ENCODE measurements at regions not wholly inside any gene's neighbourhood (a gene's known extent, or its start where the extent isn't known, plus 50 kb on each side); places are given as distances from the start of the nearest gene placed in this dataset.
"Not testable (repeated sequence)": the region's sequence is repeated elsewhere in the genome, so short reads cannot be mapped to it uniquely, and the experiment has no call there.

DNA sequence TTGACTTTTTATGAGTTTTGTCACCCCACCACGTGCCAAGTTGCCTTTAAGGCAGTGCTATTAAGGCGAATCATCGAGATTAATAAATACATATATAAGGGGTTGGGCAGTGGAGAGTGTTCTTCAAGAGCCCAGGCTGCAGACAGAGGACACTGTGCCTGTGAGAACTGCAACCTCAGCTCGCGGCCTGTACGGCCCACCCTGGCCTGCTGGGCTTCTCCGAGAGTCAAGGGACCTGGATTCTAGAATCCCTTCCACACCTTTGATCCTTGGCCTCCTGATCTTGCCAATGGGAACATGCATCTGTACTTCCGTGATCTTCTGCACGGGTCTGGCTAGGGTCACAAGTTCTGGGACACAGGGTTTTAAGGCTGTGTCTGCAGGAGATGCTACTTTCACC, 54.5 kb downstream of the IRX5 start:
- Histone ChIP-seq H3K36me3 (ENCODE audit: insufficient read depth, low read length) (no peaks in the 10 kb centered on the region), H3K9me3 (ENCODE audit: control insufficient read depth, insufficient read depth, low read length) (no peaks in the 10 kb centered on the region), H3K9ac (ENCODE audit: low read depth, low read length) (no peak overlapping the region), H3K4me1 (ENCODE audit: insufficient read depth, low read length) (no peaks in the 10 kb centered on the region; the same call in 1 of the 2 replicates)

DNA sequence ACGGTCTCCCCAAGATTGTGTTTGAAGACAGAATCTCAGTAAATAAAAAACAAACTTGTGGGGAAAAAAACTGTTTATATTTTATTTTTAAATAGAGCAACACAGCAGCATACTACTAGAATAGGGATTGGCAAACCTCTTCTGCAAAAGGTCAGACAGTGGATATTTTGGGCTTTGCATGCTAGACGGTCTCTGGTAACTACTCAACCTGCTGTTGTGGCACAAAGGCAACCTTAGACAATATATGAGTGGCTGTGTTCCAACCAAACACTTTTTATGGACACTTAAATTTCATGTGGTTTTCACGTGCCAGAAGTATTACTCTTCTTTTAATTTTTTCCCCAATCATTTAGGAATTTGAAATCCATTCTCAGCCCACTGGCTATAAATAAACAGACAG, 55.0 kb downstream of the IRX5 start:
- Histone ChIP-seq H3K4me1 (ENCODE audit: insufficient read depth, low read length) (no peaks in the 10 kb centered on the region; the same call in 1 of the 2 replicates), H3K9ac (ENCODE audit: low read depth, low read length) (no peak overlapping the region), H3K36me3 (ENCODE audit: insufficient read depth, low read length) (no peaks in the 10 kb centered on the region), H3K9me3 (ENCODE audit: control insufficient read depth, insufficient read depth, low read length) (no peaks in the 10 kb centered on the region)

DNA sequence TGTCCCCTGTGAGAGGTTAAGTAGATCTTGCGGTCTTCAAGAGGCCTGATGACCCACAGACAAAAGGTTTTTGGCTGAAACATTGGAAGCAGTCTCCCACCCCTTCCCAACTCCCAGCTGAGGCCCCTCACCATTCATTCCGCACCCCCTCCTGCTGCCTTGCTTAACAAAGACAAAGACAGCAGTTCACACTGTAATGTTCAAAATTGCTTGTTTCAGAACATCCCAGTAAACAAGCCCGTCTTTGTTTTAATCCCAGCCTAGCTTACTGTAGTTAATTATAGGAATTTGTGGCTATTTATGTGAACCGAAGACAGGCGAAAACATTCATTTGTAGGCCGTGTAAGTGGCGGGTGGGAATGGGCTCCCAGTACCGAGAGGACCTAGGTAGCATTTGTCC, 55.7 kb downstream of the IRX5 start:
- H3K36me3 ChIP-seq (ENCODE audit: insufficient read depth, low read length): no peaks in the 10 kb centered on the region
- H3K4me1 ChIP-seq (ENCODE audit: insufficient read depth, low read length): no peaks in the 10 kb centered on the region; the same call in 1 of the 2 replicates
- H3K9ac ChIP-seq (ENCODE audit: low read depth, low read length): no peak overlapping the region
- no peaks in the 10 kb centered on the region for H3K9me3 ChIP-seq (ENCODE audit: control insufficient read depth, insufficient read depth, low read length)

DNA sequence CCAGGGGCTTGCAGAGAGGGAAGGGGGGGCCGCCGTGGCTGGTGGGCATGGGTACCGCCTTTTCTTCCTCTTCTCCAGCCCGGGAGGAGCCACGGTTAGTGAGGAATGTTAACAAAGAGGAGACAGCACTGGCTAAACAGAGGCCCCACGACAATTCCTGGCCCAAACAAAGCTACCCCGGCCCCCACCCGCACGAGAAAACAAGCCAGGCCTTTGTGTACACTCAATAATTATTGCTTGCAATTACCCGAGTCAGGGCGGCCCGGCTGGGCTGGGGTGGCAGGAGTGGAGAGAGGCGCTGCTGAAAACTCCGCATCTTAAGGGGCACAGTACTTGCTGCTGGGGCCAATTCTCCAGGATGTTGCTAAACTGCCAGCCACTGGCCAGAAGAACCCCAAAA, 56.4 kb downstream of the IRX5 start:
- Histone ChIP-seq H3K36me3 (ENCODE audit: insufficient read depth, low read length) (no peaks in the 10 kb centered on the region), H3K9me3 (ENCODE audit: control insufficient read depth, insufficient read depth, low read length) (no peaks in the 10 kb centered on the region), H3K4me1 (ENCODE audit: insufficient read depth, low read length) (no peaks in the 10 kb centered on the region; the same call in 1 of the 2 replicates), H3K9ac (ENCODE audit: low read depth, low read length) (no peak overlapping the region)

DNA sequence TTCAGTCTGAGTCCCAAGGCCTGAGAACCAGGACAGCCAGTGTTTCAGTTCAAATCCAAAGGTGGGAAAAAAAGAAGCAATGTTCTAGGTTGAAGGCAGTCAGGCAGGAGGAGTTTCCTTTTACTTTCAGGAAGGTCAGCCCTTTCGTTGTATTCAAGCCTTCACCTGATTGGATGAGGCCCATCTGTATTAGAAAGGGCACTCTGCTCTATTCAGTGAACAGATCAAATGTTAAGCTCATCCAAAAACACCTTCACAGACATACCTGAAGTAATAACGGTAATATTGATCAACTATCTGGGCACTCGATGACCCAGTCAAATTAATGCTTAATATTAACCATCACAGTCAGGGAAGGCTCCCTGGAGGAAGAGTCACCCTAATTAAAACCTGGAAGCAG, 60.9 kb downstream of the IRX5 start:
- H3K4me1 ChIP-seq (ENCODE audit: insufficient read depth, low read length): no peaks in the 10 kb centered on the region; the same call in 1 of the 2 replicates
- H3K9me3 ChIP-seq (ENCODE audit: control insufficient read depth, insufficient read depth, low read length): no peaks in the 10 kb centered on the region
- no peak overlapping the region for H3K9ac ChIP-seq (ENCODE audit: low read depth, low read length)
- no peaks in the 10 kb centered on the region for H3K36me3 ChIP-seq (ENCODE audit: insufficient read depth, low read length)

DNA sequence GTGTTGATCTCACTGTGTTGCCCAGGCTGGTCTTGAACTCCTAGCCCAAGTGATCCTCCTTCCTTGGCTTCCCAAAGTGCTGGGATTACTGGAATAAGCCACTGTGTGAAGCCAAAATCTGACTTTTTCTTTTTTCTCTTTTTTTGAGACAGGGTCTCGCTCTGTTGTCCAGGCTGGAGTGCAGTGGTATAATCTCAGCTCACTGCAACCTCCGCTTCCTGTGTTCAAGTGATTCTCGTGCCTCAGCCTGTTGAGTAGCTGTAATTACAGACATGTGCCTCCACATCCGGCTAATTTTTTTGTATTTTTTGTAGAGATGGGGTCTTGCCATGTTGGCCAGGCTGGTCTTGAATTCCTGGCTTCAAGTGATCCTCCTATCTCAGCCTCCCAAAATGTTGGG, 61.3 kb downstream of the IRX5 start:
- not testable (repeated sequence) for H3K9me3 ChIP-seq (ENCODE audit: control insufficient read depth, insufficient read depth, low read length); H3K4me1 ChIP-seq (ENCODE audit: insufficient read depth, low read length); H3K36me3 ChIP-seq (ENCODE audit: insufficient read depth, low read length); H3K9ac ChIP-seq (ENCODE audit: low read depth, low read length)

DNA sequence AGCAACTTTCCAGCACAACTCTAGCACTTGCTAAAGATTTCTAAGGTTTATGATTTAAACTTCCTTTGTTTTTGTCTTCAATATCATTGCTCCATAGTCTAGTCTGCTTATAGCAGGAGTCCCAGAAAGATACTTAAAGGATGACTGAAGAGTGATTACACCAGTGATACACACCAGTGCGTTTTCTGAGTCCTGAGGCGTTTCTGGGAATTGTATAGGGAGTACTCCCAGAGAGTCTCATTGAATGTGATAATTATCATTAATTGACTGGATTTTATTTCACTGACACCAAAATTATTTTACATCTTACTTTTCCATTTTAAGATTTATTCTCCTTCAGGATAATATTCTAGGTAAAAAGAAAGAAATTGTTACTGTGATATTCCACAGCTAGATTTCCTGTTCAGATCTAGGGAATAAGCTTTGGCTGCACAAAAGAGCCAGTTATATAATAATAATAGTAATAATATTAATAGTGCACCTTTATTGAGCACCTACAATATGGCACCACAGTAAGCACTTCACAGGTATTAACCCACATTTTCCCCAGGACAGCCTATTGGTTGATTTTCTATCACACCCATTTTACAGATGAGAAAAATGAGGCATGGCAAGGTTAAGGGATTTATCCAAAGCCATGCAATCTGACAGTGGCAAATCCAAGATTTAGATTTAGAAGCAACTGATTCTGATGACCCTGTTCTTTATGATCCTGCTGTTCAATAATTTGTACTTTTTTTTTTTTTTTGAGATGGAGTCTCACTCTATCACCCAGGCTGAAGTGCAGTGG, 62.6 kb downstream of the IRX5 start:
- Histone ChIP-seq H3K36me3 (ENCODE audit: insufficient read depth, low read length) (no peaks in the 10 kb centered on the region), H3K4me1 (ENCODE audit: insufficient read depth, low read length) (no peaks in the 10 kb centered on the region), H3K9ac (ENCODE audit: low read depth, low read length) (no peak overlapping the region), H3K9me3 (ENCODE audit: control insufficient read depth, insufficient read depth, low read length) (no peaks in the 10 kb centered on the region)

DNA sequence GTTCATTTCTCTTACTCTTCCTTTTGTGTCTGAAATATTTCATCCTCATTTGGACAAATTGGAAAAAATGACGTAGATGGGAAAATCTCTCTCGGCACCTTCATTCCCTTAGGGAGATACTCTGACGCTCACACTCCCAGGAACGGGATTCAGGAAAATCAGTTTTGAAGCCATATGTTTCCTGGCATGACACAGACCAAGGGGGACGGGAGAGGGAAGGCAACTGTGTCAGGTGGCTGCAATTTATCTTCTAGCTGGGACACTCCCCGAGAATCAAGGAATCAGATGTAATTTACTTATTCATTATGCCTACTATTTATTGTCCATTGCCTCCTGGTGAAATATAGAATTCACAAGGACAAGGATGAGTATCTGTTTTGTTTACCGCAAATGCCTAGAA, 65.5 kb downstream of the IRX5 start:
- H3K36me3 ChIP-seq (ENCODE audit: insufficient read depth, low read length): no peaks in the 10 kb centered on the region
- H3K4me1 ChIP-seq (ENCODE audit: insufficient read depth, low read length): no peaks in the 10 kb centered on the region
- H3K9me3 ChIP-seq (ENCODE audit: control insufficient read depth, insufficient read depth, low read length): no peaks in the 10 kb centered on the region
- H3K9ac ChIP-seq (ENCODE audit: low read depth, low read length): no peak overlapping the region

DNA sequence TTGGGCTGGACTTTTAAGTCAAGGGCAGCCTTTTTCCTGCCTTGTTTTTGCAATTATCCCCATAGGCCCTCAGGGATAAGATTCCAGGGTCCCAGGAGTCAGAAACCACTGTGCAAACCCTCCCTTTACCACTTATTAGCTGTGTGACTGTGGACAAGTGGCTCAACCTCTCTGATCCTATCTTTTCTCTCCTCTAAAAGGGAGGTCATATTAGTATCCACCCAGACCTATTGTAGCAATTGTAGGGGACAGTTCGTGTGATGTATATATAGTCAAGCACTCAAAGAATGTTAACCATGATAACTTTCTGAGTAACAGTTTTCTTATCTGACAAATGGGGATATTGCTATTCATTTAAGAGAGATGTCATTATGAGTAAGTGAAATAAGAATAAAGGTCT, 68.2 kb downstream of the IRX5 start:
- Histone ChIP-seq H3K9ac (ENCODE audit: low read depth, low read length) (no peak overlapping the region), H3K36me3 (ENCODE audit: insufficient read depth, low read length) (no peaks in the 10 kb centered on the region), H3K4me1 (ENCODE audit: insufficient read depth, low read length) (no peaks in the 10 kb centered on the region), H3K9me3 (ENCODE audit: control insufficient read depth, insufficient read depth, low read length) (no peaks in the 10 kb centered on the region)

DNA sequence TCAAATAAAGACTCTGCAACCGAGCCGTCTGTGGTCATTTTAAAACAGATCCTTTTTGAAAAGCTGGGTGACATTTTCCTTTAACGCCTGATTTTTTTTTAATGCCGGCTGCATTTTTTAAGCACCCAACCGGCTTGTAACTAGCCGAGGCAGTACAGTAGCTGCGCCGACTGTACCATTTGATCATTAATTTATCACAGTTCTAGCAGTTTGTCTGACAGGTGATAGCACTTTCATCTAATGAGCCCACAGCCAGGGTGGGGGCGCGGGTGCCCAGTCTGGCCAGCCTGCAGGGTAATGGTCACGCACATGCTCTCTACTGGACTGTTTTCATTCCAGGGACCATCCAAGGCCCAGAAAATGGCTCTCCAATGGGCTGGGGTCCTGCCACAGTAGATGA, 68.8 kb downstream of the IRX5 start:
- Histone ChIP-seq H3K36me3 (ENCODE audit: insufficient read depth, low read length) (no peaks in the 10 kb centered on the region), H3K9me3 (ENCODE audit: control insufficient read depth, insufficient read depth, low read length) (no peaks in the 10 kb centered on the region), H3K9ac (ENCODE audit: low read depth, low read length) (no peak overlapping the region), H3K4me1 (ENCODE audit: insufficient read depth, low read length) (no peaks in the 10 kb centered on the region)

DNA sequence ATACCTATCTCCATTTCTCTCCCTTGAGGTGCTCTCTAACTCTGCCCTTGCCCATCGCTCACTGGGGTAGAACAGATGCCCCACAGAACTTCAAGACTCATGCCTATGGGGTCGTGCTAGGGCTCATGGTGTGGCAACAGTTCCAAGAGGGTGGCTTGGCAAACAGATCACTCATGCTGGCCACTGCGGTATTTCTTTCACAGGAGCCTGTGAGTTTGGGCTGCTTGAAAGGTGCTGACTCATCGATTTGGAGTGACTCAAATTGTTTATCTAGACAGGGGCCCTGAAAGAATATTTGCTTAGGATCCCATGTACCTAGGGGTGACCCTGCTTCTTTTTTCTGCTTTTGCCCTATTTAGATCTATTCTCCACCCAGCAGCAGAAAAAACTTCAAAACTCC, 69.9 kb downstream of the IRX5 start:
- H3K4me1 ChIP-seq (ENCODE audit: insufficient read depth, low read length): no peaks in the 10 kb centered on the region
- no peaks in the 10 kb centered on the region for H3K36me3 ChIP-seq (ENCODE audit: insufficient read depth, low read length)
- H3K9ac ChIP-seq (ENCODE audit: low read depth, low read length): no peak overlapping the region
- no peaks in the 10 kb centered on the region for H3K9me3 ChIP-seq (ENCODE audit: control insufficient read depth, insufficient read depth, low read length)

DNA sequence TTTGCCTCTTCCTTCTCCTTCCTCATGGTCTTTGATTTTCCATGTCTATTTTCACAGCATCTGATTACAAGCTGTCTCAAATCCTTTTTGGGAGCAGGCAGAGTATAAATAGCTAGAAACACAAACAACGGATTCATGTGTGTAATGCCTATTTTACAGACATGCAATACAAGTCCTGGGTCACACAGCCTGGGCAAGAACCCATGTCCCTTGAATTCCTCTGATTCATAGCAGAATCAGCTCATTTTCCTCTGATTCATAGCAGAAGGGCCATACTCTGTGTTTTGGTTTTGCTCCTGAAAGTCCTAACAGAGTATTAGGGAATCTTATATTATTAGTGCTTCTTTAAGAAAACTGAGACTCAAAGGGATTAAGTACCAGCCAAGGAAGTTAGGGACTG, 71.3 kb downstream of the IRX5 start:
- H3K36me3 ChIP-seq (ENCODE audit: insufficient read depth, low read length): no peaks in the 10 kb centered on the region
- H3K9ac ChIP-seq (ENCODE audit: low read depth, low read length): no peak overlapping the region
- H3K9me3 ChIP-seq (ENCODE audit: control insufficient read depth, insufficient read depth, low read length): no peaks in the 10 kb centered on the region
- no peaks in the 10 kb centered on the region for H3K4me1 ChIP-seq (ENCODE audit: insufficient read depth, low read length)

DNA sequence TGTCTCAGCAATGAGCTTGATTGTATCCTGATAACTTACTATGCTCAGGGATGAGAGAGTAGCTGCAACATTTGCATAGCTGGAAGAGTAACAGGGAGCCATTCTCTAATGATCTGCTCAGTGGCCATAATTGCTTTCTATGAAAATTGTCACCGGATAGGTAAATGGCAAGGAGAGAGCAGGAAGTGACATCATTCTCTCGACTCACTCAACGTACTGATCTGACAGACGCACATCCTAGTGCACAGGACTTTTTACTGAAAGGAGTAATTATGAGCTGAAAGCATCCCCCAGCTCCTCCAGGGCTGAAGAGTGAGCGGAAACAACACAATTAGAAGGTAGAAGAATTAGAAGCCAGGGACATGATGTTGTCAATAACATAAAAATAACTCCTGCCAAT, 71.8 kb downstream of the IRX5 start:
- Histone ChIP-seq H3K9me3 (ENCODE audit: control insufficient read depth, insufficient read depth, low read length) (no peaks in the 10 kb centered on the region), H3K9ac (ENCODE audit: low read depth, low read length) (no peak overlapping the region), H3K36me3 (ENCODE audit: insufficient read depth, low read length) (no peaks in the 10 kb centered on the region), H3K4me1 (ENCODE audit: insufficient read depth, low read length) (no peaks in the 10 kb centered on the region)

DNA sequence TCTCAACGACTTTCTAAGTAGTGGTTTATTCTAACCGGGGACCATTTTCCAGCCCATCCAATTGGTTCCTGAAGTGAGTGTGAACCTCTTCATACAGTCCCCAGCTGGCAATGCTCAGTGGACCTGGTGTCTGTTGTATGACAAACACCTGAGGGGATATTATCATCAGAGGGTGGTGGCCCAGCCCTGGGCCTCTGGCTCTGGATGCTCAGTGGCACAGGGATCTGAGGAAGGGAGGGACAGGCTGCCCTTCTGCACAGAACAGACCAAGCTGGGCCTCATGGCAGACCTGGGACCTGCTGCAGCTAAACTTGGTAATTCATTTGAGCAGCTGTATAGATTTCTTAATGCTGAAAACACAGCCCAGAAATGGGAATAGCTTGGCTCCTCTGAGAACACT, 72.6 kb downstream of the IRX5 start:
- no peaks in the 10 kb centered on the region for H3K9me3 ChIP-seq (ENCODE audit: control insufficient read depth, insufficient read depth, low read length)
- no peaks in the 10 kb centered on the region for H3K4me1 ChIP-seq (ENCODE audit: insufficient read depth, low read length)
- H3K9ac ChIP-seq (ENCODE audit: low read depth, low read length): no peak overlapping the region
- no peaks in the 10 kb centered on the region for H3K36me3 ChIP-seq (ENCODE audit: insufficient read depth, low read length)

DNA sequence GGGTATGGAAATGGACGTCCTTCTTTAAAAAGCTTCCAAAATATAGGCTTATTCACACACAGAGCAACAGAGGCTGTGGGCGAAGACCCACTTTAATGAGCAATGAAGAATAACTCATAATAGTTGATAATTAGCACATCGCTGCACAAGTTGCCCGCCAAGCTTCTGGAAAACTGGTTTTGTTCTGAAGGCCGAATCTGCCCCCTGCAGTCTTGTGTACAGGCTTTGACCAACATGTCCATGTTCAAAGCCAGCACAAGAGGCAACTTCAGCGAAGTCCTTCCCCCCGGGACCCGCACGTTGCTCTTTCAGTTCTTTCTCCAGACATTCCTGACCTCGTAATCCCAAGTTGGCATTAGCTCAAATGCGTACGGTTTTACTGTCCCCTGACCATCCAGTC, 73.3 kb downstream of the IRX5 start:
- no peaks in the 10 kb centered on the region for H3K9me3 ChIP-seq (ENCODE audit: control insufficient read depth, insufficient read depth, low read length)
- no peaks in the 10 kb centered on the region for H3K36me3 ChIP-seq (ENCODE audit: insufficient read depth, low read length)
- no peak overlapping the region for H3K9ac ChIP-seq (ENCODE audit: low read depth, low read length)
- H3K4me1 ChIP-seq (ENCODE audit: insufficient read depth, low read length): no peaks in the 10 kb centered on the region

Data from ES-I3 (cell line).